CD14-positive monocyte (primary cell): ENCODE measurements at regions not wholly inside any gene's neighbourhood (a gene's known extent, or its start where the extent isn't known, plus 50 kb on each side); places are given as distances from the start of the nearest gene placed in this dataset.

Experiments
- DNase-seq, 3 donors: peaks; one replicate each; pipeline ENCODE4 v3.0.0-alpha.2; 2011 to 2022
- H2AFZ ChIP-seq: 2 replicates; pipeline ENCODE4 v1.6.0; 2012; ENCODE audit warnings: mild to moderate bottlenecking, low read depth, low read length, inconsistent platforms; ENCODE audit not compliant: insufficient read depth, poor library complexity, severe bottlenecking
- H3K27ac ChIP-seq, 2 donors: 1 replicate in 1 of 2; 2 replicates in 1 of 2; pipeline ENCODE4 v1.5.1; 2012 to 2013; ENCODE audit warnings: low read length in 2 of 2, control low read depth in 1 of 2, inconsistent platforms in 1 of 2, low read depth in 1 of 2, mild to moderate bottlenecking in 1 of 2
- H3K27me3 ChIP-seq, 2 donors: one replicate each; pipeline versions ENCODE4 v1.6.0 to v1.6.1; 2011 to 2013; ENCODE audit warnings: low read length in 2 of 2; ENCODE audit not compliant: control insufficient read depth in 2 of 2, insufficient read depth in 2 of 2
- H3K36me3 ChIP-seq, 2 donors: replicated peaks in 1 of 2; 1 replicate in 1 of 2; 2 replicates in 1 of 2; pipeline versions ENCODE4 v1.5.1 to v1.6.1; 2012 to 2013; ENCODE audit warnings: low read length in 2 of 2, control low read depth in 1 of 2, inconsistent platforms in 1 of 2, mild to moderate bottlenecking in 1 of 2; ENCODE audit not compliant: insufficient read depth in 2 of 2, control insufficient read depth in 1 of 2
- H3K4me1 ChIP-seq, 2 donors: 1 replicate in 1 of 2; 2 replicates in 1 of 2; pipeline versions ENCODE4 v1.5.1 to v1.6.1; 2012 to 2013; ENCODE audit warnings: low read length in 2 of 2, control low read depth in 1 of 2, inconsistent platforms in 1 of 2, mild to moderate bottlenecking in 1 of 2, moderate library complexity in 1 of 2; ENCODE audit not compliant: insufficient read depth in 2 of 2, control insufficient read depth in 1 of 2
- H3K4me2 ChIP-seq: replicated peaks from 2 replicates; pipeline ENCODE3; 2012; ENCODE audit warnings: low read length, moderate library complexity, mild to moderate bottlenecking; ENCODE audit not compliant: poor library complexity, severe bottlenecking; ENCODE audit errors: extremely low read depth
- H3K4me3 ChIP-seq, 3 experiments: fragments of 200-600 bp in 1 of 3; sonication (generic) in 1 of 3; replicated peaks in 1 of 3; 1 replicate in 2 of 3; 2 replicates in 1 of 3; pipeline ENCODE4 v1.5.1; 2011 to 2013; ENCODE audit warnings: low read length in 3 of 3, mild to moderate bottlenecking in 3 of 3, control low read depth in 2 of 3, low read depth in 2 of 3, inconsistent platforms in 1 of 3, moderate library complexity in 1 of 3
- H3K79me2 ChIP-seq: 2 replicates; pipeline ENCODE4 v1.6.0; 2012; ENCODE audit warnings: mild to moderate bottlenecking, control low read depth, inconsistent platforms, low read length, moderate library complexity; ENCODE audit not compliant: insufficient read depth
- H3K9ac ChIP-seq: 2 replicates; pipeline ENCODE4 v1.6.0; 2017; ENCODE audit warnings: low read length, mild to moderate bottlenecking; ENCODE audit not compliant: insufficient read depth, poor library complexity, severe bottlenecking
- H3K9me3 ChIP-seq, 2 donors: replicated peaks in 1 of 2; 1 replicate in 1 of 2; 2 replicates in 1 of 2; pipeline versions ENCODE4 v1.5.1 to v1.6.1; 2012 to 2013; ENCODE audit warnings: low read length in 2 of 2, control low read depth in 1 of 2; ENCODE audit not compliant: control insufficient read depth in 1 of 2, insufficient read depth in 1 of 2
- H4K20me1 ChIP-seq: 2 replicates; pipeline ENCODE4 v1.6.0; 2012; ENCODE audit warnings: mild to moderate bottlenecking, low read length, control low read depth, moderate library complexity; ENCODE audit not compliant: insufficient read depth
- H3K27ac Mint-ChIP-seq, 7 donors: one replicate each; pipeline ENCODE4 v1.8.0; 2020; ENCODE audit warnings: mild to moderate bottlenecking in 7 of 7, mixed read lengths in 7 of 7, moderate library complexity in 6 of 7, inconsistent platforms in 2 of 7
- H3K27me3 Mint-ChIP-seq, 3 donors: one replicate each; pipeline ENCODE4 v1.8.0; 2021 to 2022; ENCODE audit warnings: low read depth in 3 of 3, mild to moderate bottlenecking in 3 of 3, mixed read lengths in 3 of 3, moderate library complexity in 3 of 3, inconsistent platforms in 1 of 3
- H3K36me3 Mint-ChIP-seq, 2 donors: one replicate each; pipeline ENCODE4 v1.8.0; 2020; ENCODE audit warnings: mixed read lengths in 2 of 2, inconsistent platforms in 1 of 2, mild to moderate bottlenecking in 1 of 2
- H3K4me1 Mint-ChIP-seq: one replicate; pipeline ENCODE4 v1.8.0; 2020; ENCODE audit warnings: mild to moderate bottlenecking, mixed read lengths
- H3K4me3 Mint-ChIP-seq, 2 donors: one replicate each; pipeline ENCODE4 v1.8.0; 2020; ENCODE audit warnings: mild to moderate bottlenecking in 2 of 2, mixed read lengths in 2 of 2, moderate library complexity in 1 of 2
- H3K9me3 Mint-ChIP-seq, 7 donors: one replicate each; pipeline ENCODE4 v1.8.0; 2020 to 2022; ENCODE audit warnings: mixed read lengths in 7 of 7, mild to moderate bottlenecking in 6 of 7, moderate library complexity in 6 of 7, inconsistent platforms in 2 of 7
- WGBS: methylation state at CpG from one replicate; pipeline ENCODE4 v1.1.5; 2013; ENCODE audit warnings: missing lambda C conversion rate; ENCODE audit not compliant: insufficient coverage; 5-methylcytosine and 5-hydroxymethylcytosine counted together
- intact Hi-C, 2 donors: fragments of 100-400 bp; cut with micrococcal nuclease; formaldehyde crosslinking; loops; one replicate each; pipeline versions ENCODE4 v1.15.0 to v1.15.1; 2023
- TF ChIP-seq, protein P1 (sequence below): fragments of 200-600 bp; IDR thresholded peaks from one replicate; pipeline ENCODE4 v1.8.0; 2022; ENCODE audit warnings: antibody characterized with exemption, mild to moderate bottlenecking

DNA sequence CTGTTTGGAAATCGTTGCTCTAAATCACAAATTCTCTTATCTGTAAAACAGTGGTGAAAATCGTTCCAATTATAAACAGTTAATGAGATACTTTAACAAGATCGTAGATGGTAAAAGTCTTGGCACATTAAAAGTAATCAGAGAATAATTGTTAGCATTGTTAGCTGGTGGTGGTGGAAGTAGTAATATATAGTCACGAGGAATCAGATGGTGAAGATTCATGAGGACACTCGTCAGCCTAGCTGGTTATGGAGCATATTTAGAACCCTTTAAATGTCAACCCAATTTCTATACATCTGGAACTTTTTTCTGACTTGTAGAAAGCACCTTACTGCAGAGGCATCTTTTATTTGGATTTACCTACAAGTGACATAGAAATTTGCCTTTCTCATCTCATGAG lies 190.8 kb downstream of the TLE1 start:
- H3K4me3 ChIP-seq = no peak overlapping the region
- no peak overlapping the region for H3K27ac ChIP-seq
- no peak overlapping the region for H3K27ac Mint-ChIP-seq
- no peaks in the 10 kb centered on the region for H3K36me3 Mint-ChIP-seq
- H3K27me3 ChIP-seq = no peaks in the 10 kb centered on the region
- no peaks in the 10 kb centered on the region for H3K36me3 ChIP-seq
- WGBS = no CpG with 5 or more reads among the region's 5 CpGs
- no peaks in the 10 kb centered on the region for H3K4me1 ChIP-seq
- DNase-seq = no peak
- H3K4me2 ChIP-seq = no peak overlapping the region
- peaks cover 0 to 3% (median 2%) of the 10 kb centered on the region in 3 donors for H3K27me3 Mint-ChIP-seq
- no peaks in the 10 kb centered on the region for H3K9me3 ChIP-seq
- H3K9ac ChIP-seq = no peak overlapping the region
- intact Hi-C loops = no loop called here
- H3K4me1 Mint-ChIP-seq = no peaks in the 10 kb centered on the region
- no peak overlapping the region for H2AFZ ChIP-seq
- H3K9me3 Mint-ChIP-seq = peaks cover 0 to 3% (median 0%) of the 10 kb centered on the region in 7 donors
- no peak overlapping the region for H3K4me3 Mint-ChIP-seq
- no peaks in the 10 kb centered on the region for H3K79me2 ChIP-seq
- H4K20me1 ChIP-seq = no peaks in the 10 kb centered on the region
- TF ChIP-seq, protein P1, sequence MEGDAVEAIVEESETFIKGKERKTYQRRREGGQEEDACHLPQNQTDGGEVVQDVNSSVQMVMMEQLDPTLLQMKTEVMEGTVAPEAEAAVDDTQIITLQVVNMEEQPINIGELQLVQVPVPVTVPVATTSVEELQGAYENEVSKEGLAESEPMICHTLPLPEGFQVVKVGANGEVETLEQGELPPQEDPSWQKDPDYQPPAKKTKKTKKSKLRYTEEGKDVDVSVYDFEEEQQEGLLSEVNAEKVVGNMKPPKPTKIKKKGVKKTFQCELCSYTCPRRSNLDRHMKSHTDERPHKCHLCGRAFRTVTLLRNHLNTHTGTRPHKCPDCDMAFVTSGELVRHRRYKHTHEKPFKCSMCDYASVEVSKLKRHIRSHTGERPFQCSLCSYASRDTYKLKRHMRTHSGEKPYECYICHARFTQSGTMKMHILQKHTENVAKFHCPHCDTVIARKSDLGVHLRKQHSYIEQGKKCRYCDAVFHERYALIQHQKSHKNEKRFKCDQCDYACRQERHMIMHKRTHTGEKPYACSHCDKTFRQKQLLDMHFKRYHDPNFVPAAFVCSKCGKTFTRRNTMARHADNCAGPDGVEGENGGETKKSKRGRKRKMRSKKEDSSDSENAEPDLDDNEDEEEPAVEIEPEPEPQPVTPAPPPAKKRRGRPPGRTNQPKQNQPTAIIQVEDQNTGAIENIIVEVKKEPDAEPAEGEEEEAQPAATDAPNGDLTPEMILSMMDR = no peak

DNA sequence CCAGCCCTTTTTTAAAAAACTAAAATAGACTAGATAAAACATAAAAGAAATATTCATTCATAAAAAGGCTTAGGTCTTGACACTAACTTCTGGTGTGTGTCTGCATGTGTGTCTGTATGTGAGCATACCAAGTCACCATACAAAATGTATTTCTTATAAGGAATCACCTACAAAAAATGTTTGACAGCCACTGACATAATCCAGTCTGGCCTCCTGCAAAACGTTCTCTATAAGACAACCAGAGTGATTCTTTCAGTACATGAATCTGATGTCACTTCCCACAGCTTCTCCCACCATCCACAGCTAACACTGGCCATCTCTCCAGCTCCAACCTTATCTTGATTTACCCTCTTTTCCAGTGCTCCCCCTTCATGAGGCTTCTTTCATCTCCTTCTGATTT lies 192.3 kb downstream of the TLE1 start:
- TF ChIP-seq, protein P1 = no peak
- no peaks in the 10 kb centered on the region for H3K36me3 Mint-ChIP-seq
- Histone ChIP-seq H3K4me2 (no peak overlapping the region), H3K4me1 (no peaks in the 10 kb centered on the region), H3K9me3 (no peaks in the 10 kb centered on the region), H3K27me3 (no peaks in the 10 kb centered on the region), H3K27ac (no peak overlapping the region), H3K36me3 (no peaks in the 10 kb centered on the region), H2AFZ (no peak overlapping the region), H3K9ac (no peak overlapping the region), H4K20me1 (no peaks in the 10 kb centered on the region), H3K4me3 (no peak overlapping the region), H3K79me2 (no peaks in the 10 kb centered on the region)
- no peak overlapping the region for H3K27ac Mint-ChIP-seq
- H3K27me3 Mint-ChIP-seq = peaks cover 0 to 3% (median 2%) of the 10 kb centered on the region in 3 donors
- 67% methylated on average over 1 of the region's 1 CpG for WGBS
- peaks cover 0 to 5% (median 2%) of the 10 kb centered on the region in 7 donors for H3K9me3 Mint-ChIP-seq
- DNase-seq = no peak
- no peaks in the 10 kb centered on the region for H3K4me1 Mint-ChIP-seq
- no peak overlapping the region for H3K4me3 Mint-ChIP-seq
- intact Hi-C loops = no loop called here
